ENCODE measurements at regions not wholly inside any gene's neighbourhood (a gene's known extent, or its start where the extent isn't known, plus 50 kb on each side); places are given as distances from the start of the nearest gene placed in this dataset.

- peaks cover 73% of the 10 kb centered on the region for H3K36me3 ChIP-seq (ENCODE audit: low read length)
- no peaks in the 10 kb centered on the region for H3K27me3 ChIP-seq (ENCODE audit: low read length)
- no peak overlapping the region for H2AFZ ChIP-seq (ENCODE audit: low read depth, low read length, severe bottlenecking)
- no peaks in the 10 kb centered on the region for H4K20me1 ChIP-seq (ENCODE audit: low read depth, low read length)
- H3K79me2 ChIP-seq (ENCODE audit: insufficient read depth, low read length) = 0 out of 2 replicates have a peak, but pooled peaks cover 6% of the 10 kb centered on the region
- H3K9me3 ChIP-seq (ENCODE audit: insufficient read depth, low read length) = peaks cover 74% of the 10 kb centered on the region; the same call in 1 of the 2 replicates
- no peak for TF ChIP-seq EZH2phosphoT487 (conservative IDR thresholded peaks at IDR 0.05; ENCODE audit: low read length)
- TF ChIP-seq CTCF (IDR thresholded peaks at IDR 0.05; ENCODE audit: insufficient read depth, low read length, poor library complexity, severe bottlenecking) = no peak
- H3K4me3 ChIP-seq (ENCODE audit: insufficient read depth, low read length, poor library complexity, severe bottlenecking) = no peak overlapping the region
- H3F3A ChIP-seq (ENCODE audit: insufficient read depth) = no peaks in the 10 kb centered on the region
- no peak overlapping the region for H3K4me2 ChIP-seq (ENCODE audit: low read depth, low read length, poor library complexity, severe bottlenecking)
- H3K9ac ChIP-seq (ENCODE audit: low read length) = no peak overlapping the region
- H3K27ac ChIP-seq (ENCODE audit: low read depth, low read length) = no peak overlapping the region
- H3K9me2 ChIP-seq (replicated peaks; ENCODE audit: insufficient read depth, low read length) = no peaks in the 10 kb centered on the region
These were observed 118.5 kb upstream of the ZNF267 start for GRCh38 chr16:31754998-31755615.

DNA sequence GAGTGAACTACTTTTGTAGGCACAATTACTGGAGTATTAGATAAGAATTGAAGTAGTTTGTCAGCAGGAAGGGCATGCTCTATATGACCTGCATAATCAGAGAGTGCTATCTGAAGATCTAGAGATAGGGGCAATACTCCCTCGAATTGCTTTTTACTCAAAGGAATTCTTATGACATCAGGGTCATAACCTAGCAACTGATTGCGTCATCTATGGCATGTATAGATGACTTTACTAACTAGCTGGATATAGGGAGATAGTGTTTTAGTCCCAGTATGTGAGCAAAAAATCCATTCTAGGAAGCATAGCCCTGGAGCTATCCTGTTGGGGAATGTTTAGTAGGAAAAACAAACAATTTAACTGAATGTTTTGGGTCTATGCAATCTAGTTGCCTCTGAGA, 109.5 kb upstream of the ZNF267 start:
- Histone ChIP-seq H3K9ac (ENCODE audit: low read length) (no peak overlapping the region), H3K27me3 (ENCODE audit: low read length) (no peaks in the 10 kb centered on the region), H3F3A (ENCODE audit: insufficient read depth) (no peaks in the 10 kb centered on the region), H4K20me1 (ENCODE audit: low read depth, low read length) (no peaks in the 10 kb centered on the region), H3K4me3 (ENCODE audit: insufficient read depth, low read length, poor library complexity, severe bottlenecking) (no peak overlapping the region), H2AFZ (ENCODE audit: low read depth, low read length, severe bottlenecking) (no peak overlapping the region), H3K4me2 (ENCODE audit: low read depth, low read length, poor library complexity, severe bottlenecking) (no peak overlapping the region), H3K9me2 (replicated peaks; ENCODE audit: insufficient read depth, low read length) (no peaks in the 10 kb centered on the region), H3K36me3 (ENCODE audit: low read length) (peaks cover 11% of the 10 kb centered on the region; the same call in 1 of the 2 replicates), H3K27ac (ENCODE audit: low read depth, low read length) (no peak overlapping the region), H3K9me3 (ENCODE audit: insufficient read depth, low read length) (peaks cover 24% of the 10 kb centered on the region; the same call in 1 of the 2 replicates), H3K79me2 (ENCODE audit: insufficient read depth, low read length) (no peaks in the 10 kb centered on the region)
- TF ChIP-seq CTCF (IDR thresholded peaks at IDR 0.05; ENCODE audit: insufficient read depth, low read length, poor library complexity, severe bottlenecking) = no peak
- TF ChIP-seq EZH2phosphoT487 (conservative IDR thresholded peaks at IDR 0.05; ENCODE audit: low read length) = no peak

- no peak overlapping the region for H2AFZ ChIP-seq (ENCODE audit: low read depth, low read length, severe bottlenecking)
- no peak overlapping the region for H3K9ac ChIP-seq (ENCODE audit: low read length)
- no peaks in the 10 kb centered on the region for H3F3A ChIP-seq (ENCODE audit: insufficient read depth)
- H3K27ac ChIP-seq (ENCODE audit: low read depth, low read length) = no peak overlapping the region
- no peaks in the 10 kb centered on the region for H3K9me2 ChIP-seq (replicated peaks; ENCODE audit: insufficient read depth, low read length)
- no peaks in the 10 kb centered on the region for H3K79me2 ChIP-seq (ENCODE audit: insufficient read depth, low read length)
- peaks cover 33% of the 10 kb centered on the region; the same call in 1 of the 2 replicates for H3K9me3 ChIP-seq (ENCODE audit: insufficient read depth, low read length)
- TF ChIP-seq CTCF (IDR thresholded peaks at IDR 0.05; ENCODE audit: insufficient read depth, low read length, poor library complexity, severe bottlenecking) = no peak
- TF ChIP-seq EZH2phosphoT487 (conservative IDR thresholded peaks at IDR 0.05; ENCODE audit: low read length) = no peak
- H3K4me3 ChIP-seq (ENCODE audit: insufficient read depth, low read length, poor library complexity, severe bottlenecking) = no peak overlapping the region
- H3K36me3 ChIP-seq (ENCODE audit: low read length) = 0 out of 2 replicates have a peak, but pooled peaks cover 6% of the 10 kb centered on the region
- no peaks in the 10 kb centered on the region for H3K27me3 ChIP-seq (ENCODE audit: low read length)
- no peaks in the 10 kb centered on the region for H4K20me1 ChIP-seq (ENCODE audit: low read depth, low read length)
- H3K4me2 ChIP-seq (ENCODE audit: low read depth, low read length, poor library complexity, severe bottlenecking) = no peak overlapping the region
These were observed 106.3 kb upstream of the ZNF267 start for GRCh38 chr16:31767267-31767666.

Data from SU-DHL-6 (cell line).